ENCODE measurements at regions not wholly inside any gene's neighbourhood (a gene's known extent, or its start where the extent isn't known, plus 50 kb on each side); places are given as distances from the start of the nearest gene placed in this dataset.

- no peak for TF ChIP-seq CTCF (IDR thresholded peaks at IDR 0.05)
- no peak for TF ChIP-seq POLR2A (IDR thresholded peaks at IDR 0.05)
These were observed 656.6 kb downstream of the ANKRD50 start for GRCh38 chr4:124055896-124056295.

Measured in esophagus squamous epithelium (tissue), 4 donors.